A549 (cell line): ENCODE measurements at regions not wholly inside any gene's neighbourhood (a gene's known extent, or its start where the extent isn't known, plus 50 kb on each side); places are given as distances from the start of the nearest gene placed in this dataset.

Source experiments
- ATAC-seq, 2 experiments: fragments of 200-7000 bp in 1 of 2; fragments of >200 bp in 1 of 2; cut with Nextera tagmentation in 1 of 2; cut with Tn5 transposase in 1 of 2; 3 replicates each; pipeline versions ENCODE4 v1.8.0 to v1.9.1; 2018 to 2020; ENCODE audit warnings: mild to moderate bottlenecking in 1 of 2, moderate library complexity in 1 of 2
- CTCF ChIA-PET: fragments of 300-600 bp; sonication (Branson Sonifier 250); formaldehyde crosslinking; extraction: SDS; loops from one replicate; lab custom pipeline; 2021; ENCODE audit warnings: antibody characterized with exemption, inconsistent platforms; lab: Yijun Ruan, JAX
- POLR2A ChIA-PET: fragments of 350-600 bp; formaldehyde crosslinking; extraction: SDS; loops from one replicate; lab custom pipeline; 2021; ENCODE audit warnings: antibody characterized with exemption, inconsistent platforms; lab: Yijun Ruan, JAX
- DNase-seq, 2 experiments: peaks; one replicate each; pipeline versions ENCODE4 v3.0.0 to v3.0.0-alpha.2; 2011 to 2016; ENCODE audit warnings: low read depth in 1 of 2, low spot score in 1 of 2
- FAIRE-seq: peaks from 2 replicates; lab custom pipeline; 2011; peaks lifted over from hg19 to GRCh38; lab: Jason Lieb, UNC
- H3K27ac ChIP-seq, 2 experiments: fragments of >200 bp; sonication (Bioruptor Twin); formaldehyde crosslinking; 3 replicates each; pipeline ENCODE4 v1.5.1; 2016 to 2017
- H3K4me1 ChIP-seq: fragments of >200 bp; sonication (Bioruptor Twin); formaldehyde crosslinking; 3 replicates; pipeline ENCODE4 v1.6.1; 2016
- H3K4me2 ChIP-seq: fragments of >200 bp; sonication (Bioruptor Twin); formaldehyde crosslinking; 3 replicates; pipeline ENCODE4 v1.6.1; 2016
- H3K4me3 ChIP-seq: fragments of >200 bp; sonication (Bioruptor Twin); formaldehyde crosslinking; 3 replicates; pipeline ENCODE4 v1.5.1; 2016
- H3K9me3 ChIP-seq: fragments of >200 bp; sonication (Bioruptor Twin); formaldehyde crosslinking; 3 replicates; pipeline ENCODE4 v1.6.1; 2016
- BCL3 ChIP-seq: fragments of >200 bp; sonication (Bioruptor Twin); formaldehyde crosslinking; IDR thresholded peaks from 3 replicates; pipeline ENCODE4 v1.6.1; 2016
- BHLHE40 ChIP-seq: IDR thresholded peaks from 2 replicates; pipeline ENCODE4 v1.6.1; 2012; ENCODE audit warnings: low read depth, low read length, inconsistent platforms
- CBX8 ChIP-seq: fragments of 200-600 bp; sonication (generic); IDR thresholded peaks from 2 replicates; pipeline ENCODE4 v1.6.1; 2016
- CHD4 ChIP-seq: fragments of 200-600 bp; sonication (generic); IDR thresholded peaks from 2 replicates; pipeline ENCODE4 v1.6.1; 2016; ENCODE audit warnings: antibody characterized with exemption, mild to moderate bottlenecking, borderline replicate concordance
- CTCF ChIP-seq: fragments of >200 bp; sonication (Bioruptor Twin); formaldehyde crosslinking; IDR thresholded peaks from 3 replicates; pipeline ENCODE4 v1.5.1; 2016
- E2F6 ChIP-seq: IDR thresholded peaks from 2 replicates; pipeline ENCODE4 v1.6.1; 2012; ENCODE audit warnings: low read depth, borderline replicate concordance
- EHF ChIP-seq: fragments of 250-450 bp; sonication (Bioruptor Pico); IDR thresholded peaks from 2 replicates; pipeline ENCODE4 v1.5.0; 2020; ENCODE audit warnings: mild to moderate bottlenecking
- ELK1 ChIP-seq: fragments of 150-350 bp; IDR thresholded peaks from 2 replicates; pipeline ENCODE4 v1.6.1; 2014; ENCODE audit warnings: low read depth, mild to moderate bottlenecking, low read length
- GATA3 ChIP-seq: IDR thresholded peaks from 2 replicates; pipeline ENCODE4 v1.6.1; 2012; ENCODE audit warnings: borderline replicate concordance
- HES2 ChIP-seq: fragments of >200 bp; sonication (Bioruptor Twin); formaldehyde crosslinking; IDR thresholded peaks from 2 replicates; pipeline ENCODE4 v1.6.1; 2016
- HMGXB4 ChIP-seq: fragments of 250-450 bp; sonication (Bioruptor Pico); IDR thresholded peaks from 2 replicates; pipeline ENCODE4 v1.5.0; 2021; ENCODE audit warnings: mild to moderate bottlenecking, moderate library complexity, borderline replicate concordance
- HOXA7 ChIP-seq: fragments of 250-450 bp; sonication (Bioruptor Pico); IDR thresholded peaks from 2 replicates; pipeline ENCODE4 v1.5.0; 2020; ENCODE audit warnings: mild to moderate bottlenecking, moderate library complexity
- HOXB13 ChIP-seq: fragments of 250-450 bp; sonication (Bioruptor Pico); IDR thresholded peaks from 2 replicates; pipeline ENCODE4 v1.5.0; 2020; ENCODE audit warnings: low read depth, mild to moderate bottlenecking, moderate library complexity
- KDM1A ChIP-seq: fragments of 200-600 bp; sonication (generic); IDR thresholded peaks from 2 replicates; pipeline ENCODE4 v1.6.1; 2016; ENCODE audit warnings: low read depth, mild to moderate bottlenecking
- MAFK ChIP-seq: fragments of 450-650 bp; IDR thresholded peaks from 2 replicates; pipeline ENCODE4 v1.6.1; 2014; ENCODE audit not compliant: partially characterized antibody
- MAZ ChIP-seq: fragments of 150-350 bp; IDR thresholded peaks from 2 replicates; pipeline ENCODE4 v1.6.1; 2014; ENCODE audit warnings: antibody characterized with exemption, low read depth, low read length, borderline replicate concordance
- PBX3 ChIP-seq: IDR thresholded peaks from 2 replicates; pipeline ENCODE4 v1.6.1; 2012
- PHF8 ChIP-seq: fragments of 200-600 bp; sonication (generic); IDR thresholded peaks from 2 replicates; pipeline ENCODE4 v1.6.1; 2016; ENCODE audit warnings: low read depth, mild to moderate bottlenecking, antibody characterized with exemption, moderate library complexity, borderline replicate concordance
- RAD21 ChIP-seq, 2 experiments: fragments of >200 bp in 1 of 2; sonication (Bioruptor Twin) in 1 of 2; formaldehyde crosslinking in 1 of 2; IDR thresholded peaks in 1 of 2; conservative IDR thresholded peaks in 1 of 2; 2 replicates in 1 of 2; 3 replicates in 1 of 2; pipeline ENCODE4 v1.6.1; 2012 to 2018; ENCODE audit warnings: inconsistent platforms in 1 of 2
- RARB ChIP-seq: fragments of 250-450 bp; sonication (Bioruptor Pico); IDR thresholded peaks from 2 replicates; pipeline ENCODE4 v1.8.0; 2021; ENCODE audit warnings: mild to moderate bottlenecking, moderate library complexity
- RCOR1 ChIP-seq: fragments of 150-350 bp; IDR thresholded peaks from 2 replicates; pipeline ENCODE4 v1.6.1; 2014; ENCODE audit warnings: antibody characterized with exemption, low read length, low read depth
- SMC3 ChIP-seq: fragments of >200 bp; sonication (Bioruptor Twin); formaldehyde crosslinking; IDR thresholded peaks from 3 replicates; pipeline ENCODE4 v1.6.1; 2018; ENCODE audit warnings: inconsistent platforms
- TFCP2L1 ChIP-seq: fragments of 250-450 bp; sonication (Bioruptor Pico); IDR thresholded peaks from 2 replicates; pipeline ENCODE4 v1.5.0; 2021; ENCODE audit warnings: mild to moderate bottlenecking
- TP53 ChIP-seq: fragments of 250-450 bp; sonication (Bioruptor Pico); IDR thresholded peaks from 2 replicates; pipeline ENCODE4 v1.5.0; 2021; ENCODE audit warnings: mild to moderate bottlenecking, moderate library complexity
- ZFP36 ChIP-seq: fragments of 450-650 bp; IDR thresholded peaks from 2 replicates; pipeline ENCODE4 v1.6.1; 2014; ENCODE audit warnings: borderline replicate concordance; ENCODE audit not compliant: partially characterized antibody
- ZNF302 ChIP-seq: fragments of 250-450 bp; sonication (Bioruptor Pico); IDR thresholded peaks from 2 replicates; pipeline ENCODE4 v1.9.0; 2021; ENCODE audit warnings: inconsistent platforms, mild to moderate bottlenecking, moderate library complexity
- ZSCAN20 ChIP-seq: fragments of 250-450 bp; sonication (Bioruptor Pico); IDR thresholded peaks from 2 replicates; pipeline ENCODE4 v1.8.0; 2022; ENCODE audit warnings: mild to moderate bottlenecking, moderate library complexity
- WGBS: methylation state at CpG from one replicate; pipeline ENCODE4 v1.1.6; 2017; ENCODE audit errors: missing lambda C conversion rate; 5-methylcytosine and 5-hydroxymethylcytosine counted together

- POLR2A ChIA-PET = no interaction called here
- H3K4me2 ChIP-seq = no peak overlapping the region
- FAIRE-seq (no peak), DNase-seq (no peak), ATAC-seq (no peak)
- H3K9me3 ChIP-seq = no peaks in the 10 kb centered on the region
- H3K27ac ChIP-seq = no peak overlapping the region
- H3K4me3 ChIP-seq = no peak overlapping the region
- TF ChIP-seq HES2 (no peak), RARB (CRISPR knock-in tag) (no peak), CHD4 (no peak), ZSCAN20 (CRISPR knock-in tag) (no peak), CBX8 (no peak), KDM1A (no peak), HOXB13 (CRISPR knock-in tag) (no peak), GATA3 (no peak), CTCF (no peak), ZNF302 (CRISPR knock-in tag) (no peak), MAZ (no peak), RCOR1 (no peak)
- CTCF ChIA-PET = interaction anchor here (1.0 kb wide), 1 partner anchor 228 kb away, joined by 3 read pairs; no protein-coding TSS in a partner anchor
- 44% methylated on average over 2 of the region's 2 CpGs for WGBS
- no peaks in the 10 kb centered on the region for H3K4me1 ChIP-seq
Measured at GRCh38 chr6:117200067-117200466, 65.3 kb upstream of the VGLL2 start.

- DNase-seq (no peak), FAIRE-seq (no peak), ATAC-seq (no peak)
- no peaks in the 10 kb centered on the region for H3K4me1 ChIP-seq
- H3K4me2 ChIP-seq = no peak overlapping the region
- no peak overlapping the region for H3K27ac ChIP-seq
- no peak overlapping the region for H3K4me3 ChIP-seq
- 6% methylated on average over 1 of the region's 1 CpG for WGBS
- no peaks in the 10 kb centered on the region for H3K9me3 ChIP-seq
- POLR2A ChIA-PET = no interaction called here
- CTCF ChIA-PET = interaction anchor here (0.6 kb wide), 1 partner anchor 1622 kb away, joined by 4 read pairs; no protein-coding TSS in a partner anchor
- TF ChIP-seq ELK1 (no peak), PHF8 (no peak), EHF (CRISPR knock-in tag) (no peak), MAFK (no peak)
Measured at GRCh38 chr6:117204903-117205302, 60.5 kb upstream of the VGLL2 start.

GRCh38 chr6:117205876-117206275 is 59.5 kb upstream of the VGLL2 start:
- no peak for DNase-seq
- POLR2A ChIA-PET = no interaction called here
- FAIRE-seq = no peak
- Histone ChIP-seq H3K9me3 (no peaks in the 10 kb centered on the region), H3K4me2 (no peak overlapping the region), H3K4me3 (no peak overlapping the region), H3K4me1 (no peaks in the 10 kb centered on the region), H3K27ac (no peak overlapping the region)
- 32% methylated on average over 4 of the region's 4 CpGs for WGBS
- ATAC-seq = no peak
- CTCF ChIA-PET = interaction anchor here (0.6 kb wide), 1 partner anchor 48 kb away, joined by 3 read pairs; no protein-coding TSS in a partner anchor
- TF ChIP-seq BHLHE40 (no peak), HOXA7 (CRISPR knock-in tag) (no peak), KDM1A (no peak), TFCP2L1 (no peak), RARB (CRISPR knock-in tag) (no peak), ZFP36 (no peak), BCL3 (no peak), HMGXB4 (CRISPR knock-in tag) (no peak), PHF8 (no peak), SMC3 (no peak), ZNF302 (CRISPR knock-in tag) (no peak), RAD21 (conservative IDR thresholded peaks at IDR 0.05 in 1 of 2, IDR thresholded peaks at IDR 0.05 in 1 of 2) (no peak), E2F6 (no peak), TP53 (CRISPR knock-in tag) (no peak), PBX3 (no peak)
